HG03108 (cell line): ENCODE measurements at regions not wholly inside any gene's neighbourhood (a gene's known extent, or its start where the extent isn't known, plus 50 kb on each side); places are given as distances from the start of the nearest gene placed in this dataset.

Experiments used
- ATAC-seq: cut with Tn5 transposase; IDR thresholded peaks from one replicate; pipeline ENCODE4 v1.9.1; 2021; ENCODE audit warnings: moderate library complexity; ENCODE audit not compliant: unreplicated experiment

- ATAC-seq = no peak
These were observed 50.5 kb downstream of the PALM2AKAP2 start for GRCh38 chr9:109830545-109830944.

DNA sequence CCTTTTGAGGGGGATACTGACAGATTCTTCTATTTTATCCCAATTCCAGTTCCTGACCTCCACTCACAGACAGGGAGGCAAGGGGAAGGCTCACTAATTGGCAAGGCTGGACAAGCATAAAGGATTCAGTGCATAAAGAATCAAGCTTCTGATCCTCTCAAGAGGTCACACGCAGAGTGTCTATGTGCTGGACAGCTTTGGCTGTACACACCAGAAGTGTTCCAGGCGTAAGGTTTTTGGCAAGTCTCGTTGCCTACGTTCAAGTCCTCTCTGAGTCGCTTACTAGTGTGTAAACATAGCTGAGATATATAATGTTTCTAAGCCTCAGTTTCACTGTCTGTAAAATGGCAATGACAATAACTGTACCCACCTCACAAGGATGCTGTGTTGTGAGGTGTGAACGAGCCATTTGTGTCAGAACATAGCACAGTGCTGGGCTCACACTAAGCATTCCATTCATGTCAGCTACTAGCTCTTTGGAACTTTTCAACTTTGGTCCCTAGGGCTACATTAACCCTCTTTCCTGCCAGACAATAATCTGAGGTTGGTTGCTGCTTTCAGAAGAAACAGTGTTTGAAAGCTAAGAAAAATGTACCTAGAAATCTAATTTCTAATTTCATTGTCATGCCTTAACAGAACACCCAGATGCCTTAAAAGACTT, 52.1 kb downstream of the PALM2AKAP2 start:
- no peak for ATAC-seq

GRCh38 chr9:109834855-109835254, 54.9 kb downstream of the PALM2AKAP2 start:
- no peak for ATAC-seq

DNA sequence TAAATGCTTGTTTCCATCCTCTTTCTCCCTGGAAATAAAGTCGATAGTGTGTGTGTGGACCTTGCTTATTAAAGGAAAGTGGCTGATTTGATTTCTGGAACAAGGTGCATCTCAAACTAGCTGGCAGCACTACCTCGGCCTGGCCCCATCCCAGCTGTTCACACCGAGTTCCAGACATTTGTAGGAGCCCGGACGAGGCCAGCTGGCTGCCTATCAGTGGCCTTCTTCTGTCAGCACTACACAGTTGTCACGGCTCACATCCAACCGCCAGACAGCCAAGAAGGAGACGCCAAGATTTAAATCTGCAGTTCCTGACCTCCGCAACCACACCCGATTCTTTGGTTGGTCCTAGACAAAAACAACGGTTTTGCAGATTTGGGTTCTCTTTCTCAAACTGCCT, 63.6 kb downstream of the PALM2AKAP2 start:
- ATAC-seq = no peak

DNA sequence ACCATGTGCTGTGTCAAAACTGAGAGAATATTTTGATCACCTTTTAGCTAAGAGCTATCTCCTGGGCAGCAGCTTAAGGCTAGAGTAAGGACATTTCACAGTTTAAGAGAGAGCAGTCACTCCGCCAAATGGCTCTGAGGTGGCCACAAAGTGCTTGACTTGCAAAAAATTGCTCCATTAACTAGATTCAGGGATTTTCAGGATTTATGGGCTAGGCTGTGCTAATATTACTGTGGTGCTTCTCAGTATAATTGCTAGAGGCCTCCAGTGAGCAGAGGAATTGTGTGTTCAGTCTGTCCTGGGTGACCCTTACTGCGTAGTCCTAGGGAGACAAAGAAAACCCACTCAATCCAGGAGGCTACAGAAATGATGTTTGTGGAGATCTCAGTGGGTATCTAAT, 65.2 kb downstream of the PALM2AKAP2 start:
- ATAC-seq = no peak

DNA sequence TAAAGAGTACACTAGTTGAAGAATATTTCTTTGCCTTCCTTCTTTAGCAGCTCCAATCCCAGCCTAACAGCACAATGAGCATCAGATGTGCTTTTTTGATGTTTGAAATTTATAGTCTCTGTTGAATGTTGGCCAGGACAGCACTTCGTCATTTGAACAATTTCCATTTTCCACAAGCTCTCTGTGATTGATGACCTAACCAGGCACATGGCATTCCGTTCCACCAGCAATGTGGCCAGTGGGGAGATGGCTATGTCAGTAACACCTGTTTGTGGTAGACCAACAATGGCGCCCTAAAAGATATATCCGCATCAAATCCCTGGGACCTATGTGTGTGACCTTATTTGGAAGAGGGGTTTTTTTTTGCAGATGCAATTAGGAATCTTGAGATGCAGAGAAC, 66.8 kb downstream of the PALM2AKAP2 start:
- ATAC-seq = no peak

- ATAC-seq = no peak
These were observed 72.6 kb downstream of the PALM2AKAP2 start for GRCh38 chr9:109852556-109852955.

- ATAC-seq = no peak
These were observed 75.5 kb downstream of the PALM2AKAP2 start for GRCh38 chr9:109855540-109855939.

DNA sequence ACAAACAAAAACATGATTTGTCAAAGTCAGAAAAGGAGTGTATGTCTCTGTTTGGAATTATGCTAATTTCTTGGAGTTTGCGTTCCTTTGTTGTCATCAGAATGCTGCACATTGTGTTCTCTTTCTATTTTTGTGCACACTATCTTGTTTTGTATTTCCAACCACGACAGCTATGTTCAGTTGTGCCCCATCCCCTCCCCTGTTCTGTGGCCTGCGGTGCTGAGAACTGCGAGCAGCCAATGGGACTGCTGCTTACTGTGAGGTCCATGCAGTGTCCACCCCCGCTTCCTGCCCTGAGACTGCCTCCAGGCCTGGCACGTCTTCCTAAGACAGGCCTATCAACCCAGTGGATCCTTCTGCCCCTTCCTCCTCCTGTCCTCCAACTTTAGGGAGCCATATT, 76.8 kb downstream of the PALM2AKAP2 start:
- no peak for ATAC-seq

DNA sequence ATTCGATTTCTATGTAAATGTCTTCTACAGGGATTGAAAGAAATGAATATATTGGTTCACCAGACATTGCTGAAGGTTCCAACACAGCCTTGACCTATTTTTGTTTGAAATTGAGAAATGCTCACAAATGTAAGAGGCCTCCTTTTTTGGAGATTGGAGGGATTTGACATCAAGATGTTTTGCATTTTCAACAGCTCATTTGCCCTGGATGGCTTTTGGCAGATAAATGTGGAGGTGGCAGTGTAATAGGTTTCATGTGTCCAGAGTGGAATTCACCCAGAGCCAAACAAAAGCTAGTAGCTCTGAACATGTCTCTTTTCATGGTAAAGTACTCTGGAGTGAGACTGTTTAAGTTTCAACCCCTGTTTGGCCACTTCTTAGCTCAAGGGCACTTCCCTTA, 77.3 kb downstream of the PALM2AKAP2 start:
- no peak for ATAC-seq

DNA sequence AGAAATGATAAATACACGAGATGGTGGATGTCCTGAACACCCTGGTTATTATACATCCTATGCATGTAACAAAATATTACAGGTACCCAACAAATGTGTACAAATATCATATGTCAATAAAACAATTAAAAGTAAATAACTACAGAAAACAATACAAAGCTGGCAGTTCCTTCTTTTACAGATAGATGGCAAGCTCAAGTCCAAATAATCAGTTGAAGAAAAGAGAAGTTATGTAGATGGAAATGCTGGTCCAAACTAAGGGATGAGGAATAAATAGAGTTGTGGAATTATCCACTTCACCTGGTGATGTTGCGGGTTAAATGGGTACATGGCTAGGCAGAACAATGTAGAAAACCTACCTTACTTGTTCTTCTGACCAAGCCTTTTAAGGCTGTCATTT, 79.4 kb downstream of the PALM2AKAP2 start:
- ATAC-seq = no peak

- ATAC-seq = no peak
These were observed 80.5 kb downstream of the PALM2AKAP2 start for GRCh38 chr9:109860521-109860920.

DNA sequence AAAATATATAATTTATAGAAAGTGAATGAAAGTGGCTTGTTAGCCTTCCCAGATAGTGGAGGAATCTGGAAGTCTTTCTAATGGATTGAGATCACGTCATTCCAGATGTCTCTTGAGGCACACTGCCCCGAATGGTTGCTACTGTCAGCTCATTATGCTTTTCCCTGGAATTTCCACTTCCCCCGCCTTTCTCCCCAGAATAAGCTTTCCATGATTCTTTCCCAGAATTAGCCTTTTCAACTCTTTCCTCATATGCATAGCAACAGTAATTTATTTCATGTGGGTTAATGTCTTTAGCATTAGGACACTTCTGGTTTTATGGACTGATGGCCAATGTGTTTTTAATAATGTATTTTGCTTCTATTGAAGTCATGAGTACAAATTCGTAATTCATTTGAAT, 81.5 kb downstream of the PALM2AKAP2 start:
- no peak for ATAC-seq

DNA sequence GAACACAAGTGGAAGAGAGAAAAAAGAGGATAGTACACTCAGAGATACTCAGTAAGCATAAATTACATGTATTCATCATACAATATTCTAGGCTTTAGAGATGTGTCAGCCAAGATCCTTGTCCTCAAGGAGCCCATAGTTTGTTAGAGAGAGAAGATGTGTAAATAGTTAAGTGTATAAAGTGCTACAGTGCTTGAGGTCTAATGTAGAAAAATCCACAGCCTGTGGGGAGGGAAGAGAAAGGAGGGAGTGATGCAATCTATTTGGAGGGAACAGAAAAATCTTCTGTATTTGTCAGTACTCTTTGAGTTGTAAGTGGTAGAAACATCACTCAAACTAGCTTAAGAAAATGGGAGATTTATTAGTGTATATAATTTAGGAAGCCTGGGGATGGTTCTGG, 81.9 kb downstream of the PALM2AKAP2 start:
- no peak for ATAC-seq

GRCh38 chr9:109862452-109862851, 82.5 kb downstream of the PALM2AKAP2 start:
- ATAC-seq = no peak

DNA sequence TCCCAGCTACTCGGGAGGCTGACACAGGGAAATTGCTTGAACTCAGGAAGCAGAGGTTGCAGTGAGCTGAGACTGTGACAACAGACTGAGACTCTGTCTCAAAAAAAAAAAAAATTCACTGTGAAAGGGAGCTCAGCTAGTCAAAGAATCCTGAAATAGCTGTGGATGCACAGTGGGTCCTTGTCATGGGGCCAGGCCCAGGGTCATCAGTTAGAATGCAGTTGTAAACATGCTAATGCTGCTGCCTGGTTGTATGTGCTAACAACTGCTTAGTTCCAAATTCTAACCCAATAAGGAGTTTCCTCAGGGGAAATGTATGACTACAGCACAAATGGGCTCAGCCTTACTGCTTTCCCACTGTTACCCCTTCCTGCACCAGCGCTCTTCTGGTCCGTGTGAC, 84.0 kb downstream of the PALM2AKAP2 start:
- ATAC-seq = no peak

GRCh38 chr9:109865521-109865920, 85.5 kb downstream of the PALM2AKAP2 start:
- ATAC-seq = no peak

DNA sequence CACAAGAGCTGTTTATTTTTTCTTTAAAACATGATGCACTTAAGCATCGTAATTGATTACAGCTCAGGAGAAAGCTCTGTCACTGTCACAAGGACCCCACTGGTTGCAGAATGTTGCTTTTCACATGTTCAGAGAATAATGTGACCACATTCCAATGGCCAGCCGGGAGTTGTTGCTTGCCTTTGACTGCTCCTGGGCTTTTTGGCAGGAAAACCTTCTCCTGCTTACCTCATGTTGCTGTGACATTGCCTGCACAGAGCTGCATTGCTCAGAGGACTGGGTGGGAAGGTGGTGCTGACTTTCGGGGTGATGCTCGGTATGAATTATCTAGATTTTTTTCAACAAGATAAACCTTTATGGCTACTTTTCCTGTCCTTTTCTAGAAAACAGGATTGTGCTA, 88.2 kb downstream of the PALM2AKAP2 start:
- no peak for ATAC-seq

DNA sequence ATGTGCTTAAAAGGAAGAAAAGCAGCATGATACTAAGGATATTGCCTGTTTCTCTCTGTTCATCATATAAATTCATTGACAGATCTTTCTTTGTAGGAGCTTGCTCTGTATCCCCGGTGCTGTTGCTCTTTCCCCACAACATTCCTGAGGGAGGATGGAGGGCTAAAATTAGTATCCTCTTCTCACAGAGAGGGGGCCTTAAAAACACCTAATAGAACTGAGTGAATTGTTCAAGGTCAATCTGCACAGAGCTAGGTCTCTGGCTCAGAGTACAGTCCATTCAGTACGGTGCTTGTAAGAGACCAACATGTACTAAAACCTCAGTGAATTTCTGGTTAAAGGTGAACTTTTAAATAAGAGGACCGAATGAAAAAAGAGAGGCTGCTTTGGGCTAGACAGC, 88.7 kb downstream of the PALM2AKAP2 start:
- no peak for ATAC-seq

DNA sequence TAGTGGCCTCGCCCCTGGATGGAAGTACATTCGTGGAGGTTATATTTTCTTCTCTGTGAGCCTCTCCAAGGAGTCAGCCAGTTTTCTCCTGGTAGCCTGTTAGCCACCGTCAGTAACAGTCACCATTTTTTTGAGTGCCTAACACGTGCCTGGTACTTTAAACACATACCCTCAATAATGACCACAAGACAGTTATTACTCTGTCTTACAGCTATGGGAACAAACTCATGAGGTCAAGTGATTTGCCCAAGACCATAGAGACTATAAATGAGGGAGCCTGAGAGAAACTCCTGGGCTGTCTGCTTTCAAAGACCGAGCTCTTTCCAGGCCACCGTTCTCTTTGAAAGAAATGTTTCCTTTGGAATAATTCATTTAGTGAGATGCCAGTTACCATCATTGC, 90.4 kb downstream of the PALM2AKAP2 start:
- no peak for ATAC-seq

- no peak for ATAC-seq
These were observed 92.9 kb downstream of the PALM2AKAP2 start for GRCh38 chr9:109872901-109873300.

GRCh38 chr9:109875495-109876129, 95.6 kb downstream of the PALM2AKAP2 start:
- no peak for ATAC-seq
